HFFc6 (cell line): ENCODE measurements at regions not wholly inside any gene's neighbourhood (a gene's known extent, or its start where the extent isn't known, plus 50 kb on each side); places are given as distances from the start of the nearest gene placed in this dataset.
A peak's percentile ranks its signal among the peaks of the same experiment; 100 is the strongest.

ENCODE experiments used
- DNase-seq: peaks from one replicate; pipeline ENCODE4 v3.0.0-alpha.2; 2018
- H3K27ac Mint-ChIP-seq: 2 replicates; pipeline ENCODE4 v1.8.0; 2020; ENCODE audit warnings: mild to moderate bottlenecking, mixed read lengths
- H3K27me3 Mint-ChIP-seq: 2 replicates; pipeline ENCODE4 v1.8.0; 2021; ENCODE audit warnings: mild to moderate bottlenecking, moderate library complexity, mixed read lengths; ENCODE audit not compliant: insufficient read depth
- H3K36me3 Mint-ChIP-seq: 2 replicates; pipeline ENCODE4 v1.8.0; 2021; ENCODE audit warnings: low read depth, mixed read lengths
- H3K4me1 Mint-ChIP-seq: 2 replicates; pipeline ENCODE4 v1.8.0; 2020; ENCODE audit warnings: low read depth, mixed read lengths
- H3K4me3 Mint-ChIP-seq: 2 replicates; pipeline ENCODE4 v1.8.0; 2020; ENCODE audit warnings: mild to moderate bottlenecking, moderate library complexity, mixed read lengths
- H3K9me3 Mint-ChIP-seq: 2 replicates; pipeline ENCODE4 v1.8.0; 2020; ENCODE audit warnings: mild to moderate bottlenecking, mixed read lengths
- TF ChIP-seq, protein P1 (sequence below): fragments of 200-600 bp; sonication (generic); IDR thresholded peaks from 2 replicates; pipeline ENCODE4 v1.5.0; 2021; ENCODE audit warnings: antibody characterized with exemption, mild to moderate bottlenecking

DNA sequence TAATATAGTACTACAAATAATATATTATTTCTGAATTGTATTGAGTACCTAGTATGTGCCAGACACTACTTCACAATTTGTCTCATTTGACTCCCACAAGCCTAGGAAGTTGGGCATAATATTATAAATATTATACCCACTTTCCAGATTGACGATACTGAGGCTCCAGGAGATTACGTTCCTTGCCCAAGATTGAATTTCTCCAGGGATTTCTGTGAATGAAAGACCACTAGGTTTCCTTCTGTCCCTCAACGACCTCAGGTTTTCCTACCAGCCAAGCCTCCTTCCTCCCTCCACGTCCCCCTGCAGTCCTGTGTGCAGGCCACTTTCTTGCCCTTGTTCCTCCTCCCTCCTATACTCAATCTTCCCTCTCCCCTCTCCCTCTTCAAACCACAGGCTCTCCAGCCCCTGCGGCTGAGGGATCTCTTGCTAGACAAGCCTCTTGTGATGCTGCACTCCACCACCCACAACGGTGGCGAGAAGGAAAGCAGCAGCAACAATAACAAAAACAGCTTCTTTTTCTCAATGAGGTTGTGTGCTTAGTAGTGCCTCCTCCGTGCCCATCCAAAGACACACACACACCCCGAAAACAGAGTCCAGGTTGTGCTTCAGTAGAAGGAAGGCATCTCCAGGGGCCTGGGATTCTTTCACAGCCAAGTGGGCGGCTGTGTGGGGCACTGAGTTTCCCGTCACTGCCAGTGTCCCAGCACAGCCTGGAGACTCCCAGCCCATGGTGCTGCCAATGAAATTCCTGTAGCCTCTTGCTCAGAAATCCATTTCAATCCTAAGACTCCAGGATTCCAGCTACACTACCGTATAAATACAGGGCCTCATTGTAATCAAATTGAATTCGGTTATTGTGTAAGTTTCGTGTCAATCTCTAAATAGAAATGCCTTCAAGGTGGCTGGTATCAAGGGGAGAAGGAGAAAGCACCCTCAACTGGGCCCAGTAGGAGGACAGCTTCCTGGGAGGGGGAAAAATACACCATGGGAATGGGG is 94.4 kb downstream of the NCR2 start:
- no peak overlapping the region for H3K4me3 Mint-ChIP-seq
- H3K27me3 Mint-ChIP-seq: peaks cover 7% of the 10 kb centered on the region
- H3K27ac Mint-ChIP-seq: no peak overlapping the region
- TF ChIP-seq, protein P1, sequence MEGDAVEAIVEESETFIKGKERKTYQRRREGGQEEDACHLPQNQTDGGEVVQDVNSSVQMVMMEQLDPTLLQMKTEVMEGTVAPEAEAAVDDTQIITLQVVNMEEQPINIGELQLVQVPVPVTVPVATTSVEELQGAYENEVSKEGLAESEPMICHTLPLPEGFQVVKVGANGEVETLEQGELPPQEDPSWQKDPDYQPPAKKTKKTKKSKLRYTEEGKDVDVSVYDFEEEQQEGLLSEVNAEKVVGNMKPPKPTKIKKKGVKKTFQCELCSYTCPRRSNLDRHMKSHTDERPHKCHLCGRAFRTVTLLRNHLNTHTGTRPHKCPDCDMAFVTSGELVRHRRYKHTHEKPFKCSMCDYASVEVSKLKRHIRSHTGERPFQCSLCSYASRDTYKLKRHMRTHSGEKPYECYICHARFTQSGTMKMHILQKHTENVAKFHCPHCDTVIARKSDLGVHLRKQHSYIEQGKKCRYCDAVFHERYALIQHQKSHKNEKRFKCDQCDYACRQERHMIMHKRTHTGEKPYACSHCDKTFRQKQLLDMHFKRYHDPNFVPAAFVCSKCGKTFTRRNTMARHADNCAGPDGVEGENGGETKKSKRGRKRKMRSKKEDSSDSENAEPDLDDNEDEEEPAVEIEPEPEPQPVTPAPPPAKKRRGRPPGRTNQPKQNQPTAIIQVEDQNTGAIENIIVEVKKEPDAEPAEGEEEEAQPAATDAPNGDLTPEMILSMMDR: no peak
- peaks cover 30% of the 10 kb centered on the region for H3K4me1 Mint-ChIP-seq
- no peak for DNase-seq
- no peaks in the 10 kb centered on the region for H3K9me3 Mint-ChIP-seq
- no peaks in the 10 kb centered on the region for H3K36me3 Mint-ChIP-seq

DNA sequence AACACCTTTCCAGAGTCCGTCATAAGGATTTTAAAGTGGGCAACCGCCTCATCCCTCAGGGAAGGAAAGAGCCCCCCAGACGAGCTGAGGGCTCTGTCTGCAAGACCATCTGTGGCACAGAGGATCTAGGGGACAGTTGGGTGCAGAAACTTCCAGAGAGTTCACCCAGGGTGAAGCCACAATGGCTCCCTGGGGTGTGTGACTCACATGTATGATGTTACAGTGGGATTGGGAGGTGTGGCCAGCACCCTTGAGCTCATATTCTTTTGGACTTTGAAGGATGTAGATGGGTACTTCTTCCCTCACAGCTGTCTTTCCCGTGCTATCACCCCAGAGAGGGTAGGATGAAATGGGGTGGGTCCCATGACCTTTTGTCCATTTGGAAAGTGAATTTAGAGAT is 95.5 kb downstream of the NCR2 start:
- Mint-ChIP-seq H3K4me3 (peak overlapping the region; percentile 24; the same call in 1 of the 2 replicates), H3K27ac (no peak overlapping the region), H3K36me3 (no peaks in the 10 kb centered on the region), H3K4me1 (peaks cover 30% of the 10 kb centered on the region), H3K9me3 (no peaks in the 10 kb centered on the region), H3K27me3 (peaks cover 10% of the 10 kb centered on the region)
- DNase-seq: peak; percentile 52
- TF ChIP-seq, protein P1: no peak

DNA sequence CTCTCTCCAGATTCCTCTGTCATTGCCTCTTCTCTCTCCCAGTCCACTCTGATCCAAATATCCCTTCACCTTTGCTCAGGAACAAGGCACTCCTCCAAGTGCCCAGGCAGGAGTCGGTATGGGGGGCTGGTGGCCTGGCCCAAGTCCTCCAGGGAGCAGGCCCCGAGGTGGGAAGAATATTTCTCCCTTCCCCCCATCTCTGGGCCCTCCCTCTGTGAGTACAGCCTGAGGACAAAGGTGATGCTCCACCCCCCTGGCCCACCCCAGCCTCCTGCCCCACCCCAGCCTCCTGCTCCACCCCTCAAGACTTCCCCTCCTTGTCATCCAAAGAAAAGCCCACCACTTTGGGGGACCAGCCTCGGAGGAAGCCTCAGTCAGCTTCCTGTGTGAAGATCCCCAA is 96.9 kb downstream of the NCR2 start:
- Mint-ChIP-seq H3K27me3 (peaks cover 15% of the 10 kb centered on the region), H3K4me1 (peaks cover 30% of the 10 kb centered on the region), H3K9me3 (no peaks in the 10 kb centered on the region), H3K27ac (no peak overlapping the region), H3K36me3 (no peaks in the 10 kb centered on the region), H3K4me3 (no peak overlapping the region)
- DNase-seq: no peak
- TF ChIP-seq, protein P1: no peak

DNA sequence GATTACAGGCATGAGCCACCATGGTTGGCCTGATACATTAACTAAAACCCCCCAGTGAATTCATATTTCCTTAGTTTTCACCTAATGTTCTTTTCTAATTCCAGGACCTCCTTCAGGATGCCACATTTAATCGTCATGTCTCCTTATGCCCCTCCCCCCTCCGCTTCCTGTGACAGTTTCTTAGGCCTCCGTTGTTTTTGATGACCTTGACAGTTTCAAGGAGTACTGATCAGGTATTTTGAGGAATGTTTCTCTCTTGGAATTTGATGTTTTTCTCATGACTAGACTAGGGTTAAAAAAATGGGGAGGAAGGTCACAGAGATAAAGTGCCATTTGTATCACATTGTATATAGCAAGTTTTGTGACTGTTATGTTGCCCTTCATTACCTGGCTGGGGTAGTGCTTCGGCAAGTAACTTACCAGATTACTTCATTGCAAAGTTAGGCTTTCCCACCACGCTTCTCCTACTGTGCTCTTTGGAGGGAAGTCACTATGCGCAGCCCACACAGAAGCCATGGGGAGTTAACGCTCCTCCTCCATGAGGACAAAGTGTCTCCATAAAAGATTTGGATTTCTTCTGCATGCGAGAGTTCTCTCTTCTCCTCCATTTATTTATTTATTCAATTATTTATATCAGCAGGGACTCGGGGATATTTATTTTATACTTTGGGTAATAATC is 99.5 kb downstream of the NCR2 start:
- H3K27me3 Mint-ChIP-seq: peaks cover 31% of the 10 kb centered on the region
- no peak overlapping the region for H3K27ac Mint-ChIP-seq
- no peaks in the 10 kb centered on the region for H3K36me3 Mint-ChIP-seq
- no peak overlapping the region for H3K4me3 Mint-ChIP-seq
- no peak for DNase-seq
- TF ChIP-seq, protein P1: no peak
- peaks cover 14% of the 10 kb centered on the region for H3K4me1 Mint-ChIP-seq
- H3K9me3 Mint-ChIP-seq: no peaks in the 10 kb centered on the region

DNA sequence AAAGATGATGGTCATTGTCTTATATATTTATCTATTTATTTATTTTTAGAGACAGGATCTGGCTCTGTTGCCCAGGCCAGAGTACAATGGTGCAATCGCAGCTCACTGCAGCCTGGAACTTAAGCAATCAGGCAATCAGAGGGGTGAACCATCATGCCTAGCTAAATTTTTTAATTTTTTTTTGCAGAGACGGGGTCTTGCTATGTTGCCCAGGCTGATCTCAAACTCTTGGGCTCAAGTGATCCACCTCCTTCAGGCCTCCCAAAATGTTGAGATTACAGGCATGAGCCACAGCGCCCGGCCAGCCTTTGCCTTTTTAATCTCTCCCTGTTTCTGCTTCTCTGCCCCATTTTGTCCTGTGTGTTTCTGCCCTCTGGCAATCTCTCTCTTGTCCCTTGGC is 102.2 kb downstream of the NCR2 start:
- Mint-ChIP-seq H3K4me1 (no peaks in the 10 kb centered on the region), H3K9me3 (no peaks in the 10 kb centered on the region), H3K4me3 (no peak overlapping the region), H3K27me3 (peaks cover 40% of the 10 kb centered on the region), H3K36me3 (no peaks in the 10 kb centered on the region), H3K27ac (no peak overlapping the region)
- no peak for DNase-seq
- TF ChIP-seq, protein P1: no peak
